GM18511 (cell line): ENCODE measurements at regions not wholly inside any gene's neighbourhood (a gene's known extent, or its start where the extent isn't known, plus 50 kb on each side); places are given as distances from the start of the nearest gene placed in this dataset.
"Not testable (repeated sequence)": the region's sequence is repeated elsewhere in the genome, so short reads cannot be mapped to it uniquely, and the experiment has no call there.

Experiments used
- ATAC-seq: cut with Tn5 transposase; IDR thresholded peaks from one replicate; pipeline ENCODE4 v1.9.1; 2021; ENCODE audit warnings: mild to moderate bottlenecking, moderate library complexity; ENCODE audit not compliant: unreplicated experiment

DNA sequence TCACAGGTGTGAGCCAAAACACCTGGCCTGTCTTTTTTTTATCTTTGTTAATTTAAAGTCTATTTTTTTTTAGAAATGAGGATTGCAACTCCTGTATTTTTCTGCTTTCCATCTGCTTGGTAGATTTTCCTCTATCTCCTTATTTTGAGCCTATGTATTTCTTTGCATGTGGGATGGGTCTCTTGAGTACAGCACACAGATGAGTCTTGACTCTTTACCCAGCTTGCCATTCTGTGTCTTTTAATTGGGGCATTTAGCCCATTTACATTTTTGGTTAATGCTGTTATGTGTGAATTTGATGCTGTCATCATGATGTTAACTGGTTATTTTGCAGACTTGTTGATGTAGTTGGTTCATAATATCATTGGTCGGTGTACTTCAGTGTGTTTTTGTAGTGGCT lies 317.4 kb downstream of the IPO8 start:
- ATAC-seq: no peak

DNA sequence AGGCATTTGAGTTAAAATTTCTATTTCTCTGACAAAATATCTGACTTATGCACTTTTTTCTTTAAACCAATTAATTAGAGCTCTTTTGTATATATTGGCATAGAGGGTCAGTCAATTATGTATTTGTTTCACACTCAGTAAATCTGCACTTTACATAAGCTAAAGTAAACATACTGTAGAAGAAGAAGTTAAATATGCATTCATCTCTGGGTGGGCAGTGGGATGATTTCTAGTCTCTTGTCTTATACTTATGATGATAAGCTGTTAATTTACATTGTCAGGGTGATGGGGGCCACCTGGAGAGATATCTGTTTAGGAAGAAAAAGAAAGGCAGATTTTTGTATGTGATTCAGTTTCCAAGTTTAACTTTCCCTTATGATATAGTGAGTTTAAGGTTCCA lies 330.8 kb downstream of the IPO8 start:
- ATAC-seq: no peak

DNA sequence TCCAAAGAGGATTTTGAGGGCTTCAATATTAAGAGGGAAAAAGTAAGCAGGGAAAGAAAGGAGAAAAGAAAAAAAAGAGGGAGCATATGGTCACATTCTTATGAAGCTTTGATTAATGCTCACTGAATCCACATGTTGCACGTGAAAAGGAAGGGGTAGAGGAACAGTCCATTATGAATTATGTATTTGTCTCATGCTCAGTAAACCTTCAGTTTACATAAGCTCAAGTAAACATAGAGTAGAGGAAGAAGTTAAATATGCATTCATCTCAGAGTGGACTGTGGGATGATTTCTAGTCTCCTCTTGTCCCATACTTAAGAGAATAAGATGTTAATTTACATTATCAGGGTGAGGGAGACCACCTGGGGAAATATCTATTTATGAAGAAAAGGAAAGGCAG lies 334.5 kb downstream of the IPO8 start:
- no peak for ATAC-seq

DNA sequence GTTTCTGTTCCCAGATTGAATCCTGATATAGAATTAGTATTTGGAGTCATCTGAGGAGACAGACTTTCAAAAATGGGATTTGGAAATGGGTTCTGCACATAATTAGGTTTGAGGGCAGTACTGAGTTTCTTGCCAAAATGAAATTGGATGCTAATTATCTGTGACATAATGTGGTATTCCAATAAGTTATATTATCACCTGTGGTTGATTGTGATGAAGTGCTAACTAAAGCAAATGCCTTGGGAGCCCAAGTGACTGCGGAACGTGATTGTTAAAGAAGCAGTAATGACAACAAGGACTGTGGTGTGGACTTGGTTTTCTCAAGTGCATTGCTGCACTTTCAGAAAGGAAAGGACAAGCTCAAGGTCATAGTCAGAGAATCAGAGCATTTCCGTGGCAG lies 337.0 kb downstream of the IPO8 start:
- ATAC-seq: no peak

DNA sequence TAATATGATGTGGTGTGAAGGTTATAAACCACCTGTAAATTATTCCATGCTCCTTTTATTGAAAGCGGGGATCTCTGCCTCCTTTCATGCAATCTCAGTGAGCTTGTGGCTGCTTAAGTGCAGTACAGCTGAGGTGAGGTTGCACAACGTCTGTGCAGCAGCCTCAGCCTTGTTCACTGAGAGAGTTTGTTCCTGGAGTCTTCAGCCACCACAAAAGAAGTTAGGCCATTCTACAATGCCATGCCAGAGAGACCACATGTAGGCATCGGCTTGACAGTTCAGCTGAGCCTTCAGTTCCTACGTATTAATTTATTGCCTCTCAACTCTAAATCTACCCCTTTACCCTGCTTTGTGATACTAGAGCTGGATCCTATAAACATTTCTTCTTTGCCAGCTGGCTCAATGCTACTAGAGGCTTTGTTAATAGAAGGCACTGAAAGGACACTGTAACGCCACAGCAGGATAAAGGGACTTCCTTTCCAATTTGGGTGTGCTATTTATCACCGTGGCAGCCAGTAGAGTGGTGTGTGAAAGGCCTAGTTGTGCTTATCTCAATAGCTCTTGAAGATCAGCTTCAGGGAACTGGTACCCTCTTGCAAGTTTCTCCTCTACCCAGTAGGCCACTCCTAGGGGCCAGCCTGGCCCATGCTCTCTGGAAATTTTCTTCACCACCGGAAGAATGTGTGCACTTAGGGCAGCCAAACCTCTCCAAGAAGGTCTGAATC lies 337.7 kb downstream of the IPO8 start:
- no peak for ATAC-seq

DNA sequence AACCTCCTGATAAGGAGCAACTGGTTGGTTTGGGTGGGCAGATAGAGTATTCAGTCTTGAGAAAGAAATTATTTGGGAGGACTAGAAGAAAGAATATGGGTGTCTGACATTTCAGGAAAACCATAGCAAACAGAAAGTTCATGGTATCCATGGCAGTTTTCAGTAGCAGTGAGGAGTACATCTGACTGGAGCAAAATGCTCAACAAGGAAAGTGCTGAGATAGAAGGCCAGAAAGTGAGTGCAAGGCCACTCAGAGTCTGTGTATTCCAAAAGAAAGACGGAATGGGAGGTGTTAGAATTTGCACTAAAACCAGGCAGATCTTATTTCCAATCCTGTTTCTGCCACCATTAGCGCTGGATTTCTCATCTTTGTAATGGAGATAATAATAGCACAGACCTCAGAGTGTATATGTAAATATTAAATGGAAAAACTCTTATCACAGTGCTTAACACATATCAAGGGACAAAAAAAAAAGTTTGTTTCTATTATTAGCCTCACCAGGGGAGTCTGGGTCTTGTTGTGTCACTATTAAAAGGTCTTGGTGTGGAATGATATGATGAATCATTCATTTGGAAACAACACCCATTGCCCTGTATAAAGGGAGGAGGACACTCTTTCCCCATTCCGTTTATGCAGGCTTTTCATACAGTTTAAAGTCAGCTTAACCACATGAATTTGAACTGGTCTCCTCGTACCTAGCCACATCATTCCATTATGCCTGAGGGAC lies 349.8 kb downstream of the IPO8 start:
- ATAC-seq: no peak

DNA sequence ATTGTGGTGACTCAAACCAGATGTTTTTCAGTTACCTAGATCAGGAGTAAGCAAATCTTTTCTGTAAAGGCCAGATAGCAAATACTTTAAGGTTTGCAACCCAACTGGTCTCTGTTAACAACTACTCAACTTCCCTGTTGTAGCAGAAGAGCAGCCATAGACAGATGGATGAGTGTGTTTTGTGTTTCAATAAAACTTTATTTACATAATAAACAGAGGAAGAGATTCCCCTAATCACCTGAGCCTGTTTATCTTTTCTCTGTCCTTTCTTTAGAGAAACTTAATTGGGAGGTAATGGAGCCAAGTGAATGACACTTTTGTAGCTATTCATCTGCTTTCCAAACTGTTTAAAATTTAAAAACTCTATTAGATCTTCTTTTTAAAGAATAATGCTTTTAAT lies 365.1 kb downstream of the IPO8 start:
- ATAC-seq: no peak

DNA sequence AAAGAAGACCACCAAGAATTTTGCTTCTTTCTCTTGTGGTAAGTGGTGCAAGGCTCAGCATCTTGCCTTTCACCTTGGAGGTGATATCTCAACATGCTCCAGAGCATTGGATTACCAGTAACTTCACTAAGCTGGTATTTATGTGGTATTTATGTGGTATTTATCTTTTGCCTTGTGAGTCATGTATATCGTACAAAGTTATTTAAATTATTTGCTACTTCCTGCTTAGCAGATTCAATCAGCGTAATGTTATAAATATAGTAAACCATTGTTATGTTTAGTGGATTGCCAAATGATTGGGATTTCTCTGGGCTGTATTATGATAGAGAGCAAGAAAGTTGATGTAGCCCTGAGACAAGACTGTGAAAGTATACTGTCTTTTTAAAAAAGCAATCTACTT lies 366.4 kb downstream of the IPO8 start:
- no peak for ATAC-seq

DNA sequence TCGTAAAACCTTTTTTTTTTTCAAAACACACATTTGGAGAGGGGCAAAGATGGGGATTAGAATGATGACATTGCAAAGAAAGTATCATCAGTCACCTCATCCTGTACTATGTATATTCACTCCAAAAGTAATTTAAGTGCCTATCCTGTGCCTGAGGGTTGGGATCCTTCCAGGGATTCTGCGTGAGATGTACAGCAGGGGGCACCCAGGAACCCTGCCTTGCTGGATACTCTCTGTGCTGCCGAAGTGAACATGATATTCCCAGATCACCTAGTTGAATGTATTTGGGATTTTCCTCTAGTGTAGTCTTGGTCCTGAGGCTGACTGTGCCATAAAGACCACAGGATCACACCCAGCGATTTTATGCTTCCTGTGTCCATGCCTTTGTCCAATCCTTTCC lies 372.7 kb downstream of the IPO8 start:
- ATAC-seq: no peak

DNA sequence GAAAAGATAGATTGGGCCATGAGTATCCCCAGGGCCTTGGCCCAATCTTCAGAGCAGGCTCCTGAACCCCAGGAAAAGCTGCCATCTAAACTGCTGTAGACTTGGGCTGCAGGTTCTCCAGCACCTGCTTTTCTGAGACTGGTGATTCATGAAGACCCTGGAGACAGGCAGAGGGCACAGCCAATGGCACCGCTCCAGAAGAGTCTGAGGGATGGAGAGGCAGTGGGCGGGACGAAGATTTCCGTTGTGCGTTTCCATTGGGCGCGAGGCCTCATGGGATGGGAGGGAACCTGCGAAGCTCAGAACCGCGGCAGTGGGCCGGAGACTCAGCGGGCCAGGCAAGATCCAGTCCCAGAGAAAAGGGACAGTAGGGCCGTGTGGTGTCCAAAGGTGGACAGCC lies 375.1 kb downstream of the IPO8 start:
- no peak for ATAC-seq

DNA sequence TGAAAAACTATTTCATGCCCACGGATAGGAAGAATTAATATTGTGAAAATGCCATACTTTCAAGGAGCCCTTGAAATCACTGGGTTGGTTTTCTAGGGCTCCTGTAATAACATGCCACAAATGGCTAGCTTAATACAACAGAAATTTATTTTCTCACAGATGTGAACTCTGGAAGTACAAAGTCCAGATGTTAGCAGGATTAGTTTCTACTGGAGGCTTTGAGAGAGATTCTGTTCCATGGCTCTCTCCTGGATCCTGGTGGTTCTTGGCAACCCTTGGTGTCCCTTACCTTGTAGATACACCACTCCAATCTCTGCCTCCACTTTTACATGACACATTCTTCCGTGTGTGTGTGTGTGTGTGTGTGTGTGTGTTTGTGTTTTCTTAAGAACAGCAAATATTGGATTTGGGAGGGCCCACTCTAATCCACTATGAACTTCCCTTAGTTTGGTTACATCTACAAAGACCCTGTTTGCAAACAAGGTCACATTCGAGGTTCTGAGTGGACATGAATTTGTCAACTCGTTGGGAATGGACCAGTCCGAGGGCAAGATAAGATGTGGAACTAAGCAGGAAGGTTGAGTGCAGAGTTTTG lies 381.1 kb downstream of the IPO8 start:
- no peak for ATAC-seq

DNA sequence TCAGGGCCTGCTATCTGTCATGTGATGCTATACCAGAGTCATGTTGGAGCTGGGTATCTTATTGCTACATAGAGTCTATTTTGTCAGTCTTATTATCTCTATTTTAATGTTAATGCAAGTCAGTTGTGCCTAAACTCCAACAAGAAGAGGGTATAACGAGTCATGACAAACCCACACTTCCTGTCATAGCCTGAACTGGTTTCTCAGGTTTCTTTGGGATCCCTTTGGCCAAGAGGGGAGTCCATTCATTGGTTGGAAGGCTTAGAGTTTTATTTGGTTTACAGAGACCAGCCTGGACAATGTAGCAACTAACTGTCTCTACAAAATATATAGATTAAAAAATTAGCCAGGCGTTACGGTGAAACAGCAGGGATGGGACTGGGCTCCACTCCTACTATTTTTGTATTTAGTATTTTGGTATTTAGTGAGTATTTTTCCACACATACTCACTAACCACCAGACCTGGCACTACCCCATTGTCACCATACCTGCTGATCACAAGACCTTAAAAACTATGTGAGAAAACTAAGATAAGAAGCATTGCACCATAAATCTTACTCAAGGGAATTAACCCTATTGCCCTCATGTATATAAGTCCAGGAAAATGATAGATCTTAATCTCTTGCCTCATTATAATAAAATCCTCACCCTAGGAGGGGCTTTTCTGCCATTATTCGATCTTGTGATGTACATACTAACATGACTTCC lies 387.5 kb downstream of the IPO8 start:
- ATAC-seq: no peak

DNA sequence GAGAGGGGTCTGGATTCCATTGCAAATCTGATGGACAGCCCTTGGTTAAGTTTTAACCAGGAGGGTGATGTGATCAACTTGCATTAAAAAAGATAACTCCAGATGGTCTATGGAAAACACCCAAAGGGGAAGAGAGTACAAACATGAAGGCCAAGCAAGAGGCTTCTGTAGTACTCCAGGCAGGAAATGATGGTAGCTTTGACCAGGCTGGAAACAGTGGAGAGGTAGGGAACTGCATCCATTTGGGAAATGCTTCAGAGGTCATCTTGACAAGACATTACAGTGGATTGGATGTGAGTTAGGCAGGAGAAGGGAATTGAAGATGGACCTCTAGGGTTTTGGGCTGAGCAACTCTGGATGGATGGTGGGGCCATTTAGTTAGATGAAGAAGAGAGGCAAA lies 391.1 kb downstream of the IPO8 start:
- ATAC-seq: no peak

DNA sequence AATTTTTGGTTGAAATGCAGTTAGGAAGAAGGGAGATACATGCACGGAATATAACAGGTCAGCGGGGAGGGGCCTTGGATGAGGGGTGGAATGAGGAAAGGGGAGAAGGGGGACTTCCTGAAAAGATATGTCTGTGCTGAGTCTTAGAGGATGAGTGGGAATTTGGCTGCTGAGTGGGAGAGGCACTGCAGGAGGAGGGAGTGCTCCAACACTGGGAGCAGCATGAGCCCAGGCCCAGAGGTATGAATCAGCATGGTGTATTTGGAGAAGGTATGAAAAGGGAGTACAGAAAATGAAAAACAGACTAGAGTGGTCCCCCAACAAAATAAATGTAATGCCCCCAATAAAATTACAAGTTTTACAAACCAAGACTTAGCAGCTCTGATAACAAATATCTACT lies 394.4 kb downstream of the IPO8 start:
- no peak for ATAC-seq

DNA sequence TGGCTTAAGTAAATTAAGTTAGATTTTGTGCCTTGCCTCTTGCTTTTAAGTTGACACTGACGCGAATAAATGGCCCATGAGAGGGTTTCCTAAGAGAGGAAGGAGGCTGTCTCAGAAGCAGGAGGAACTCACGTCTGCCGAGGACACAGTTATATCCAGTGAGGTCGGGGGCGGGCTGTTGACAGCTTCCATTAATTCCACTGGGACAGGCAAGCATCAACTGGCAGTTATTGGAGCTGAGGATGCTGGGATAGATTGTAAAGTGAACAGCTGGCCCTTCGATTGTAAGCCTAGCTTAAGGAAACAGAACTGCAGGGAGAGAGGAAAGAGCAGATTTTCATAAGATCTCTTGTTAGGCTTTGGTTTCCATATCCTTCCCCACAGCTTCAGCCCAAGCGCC lies 399.2 kb downstream of the IPO8 start:
- ATAC-seq: no peak

DNA sequence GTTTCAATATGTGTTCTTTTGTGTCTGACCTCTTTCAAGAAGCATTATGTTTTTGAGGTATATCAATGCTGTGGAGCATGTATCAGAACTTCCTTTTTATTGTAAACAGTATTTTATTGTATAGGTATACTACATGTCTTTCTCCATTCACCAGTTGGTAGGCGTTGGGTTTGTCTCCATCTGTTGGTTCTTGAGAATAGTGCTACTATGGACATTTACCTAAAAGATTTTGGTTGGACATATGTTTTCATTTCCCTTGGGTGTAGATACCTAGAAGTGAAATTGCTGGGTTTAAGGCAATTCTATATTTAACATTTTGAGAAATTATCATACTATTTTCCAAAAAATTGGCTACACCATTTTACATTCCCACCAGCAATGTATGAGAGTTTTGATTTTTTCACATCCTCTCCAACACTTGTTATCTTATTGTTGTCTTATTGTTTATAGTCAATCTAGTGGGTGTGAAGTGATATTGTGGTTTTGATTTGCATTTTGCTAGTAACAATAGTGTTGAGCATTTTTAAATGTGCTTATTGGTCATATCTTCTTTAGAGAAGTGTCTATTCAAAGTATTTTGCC lies 409.2 kb downstream of the IPO8 start:
- ATAC-seq: no peak

DNA sequence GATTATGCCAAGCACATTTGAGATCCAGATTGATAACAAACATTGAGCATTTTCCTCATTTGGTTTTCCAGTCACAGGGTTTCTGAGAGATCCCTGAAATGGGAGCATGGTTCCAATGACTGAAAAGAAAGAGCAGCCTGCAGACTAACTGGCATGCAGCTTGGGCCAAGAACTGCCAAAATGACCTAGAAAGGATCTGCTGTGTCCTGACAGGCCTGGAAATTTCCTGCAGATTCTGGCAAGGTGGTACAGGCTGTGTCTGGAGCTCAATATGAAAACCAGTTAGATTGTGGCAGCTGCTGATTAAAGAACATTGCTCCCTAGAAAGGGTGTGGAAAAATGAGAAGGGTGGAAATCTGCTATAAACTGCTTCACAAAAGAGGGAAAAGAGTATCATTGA lies 417.3 kb downstream of the IPO8 start:
- no peak for ATAC-seq

DNA sequence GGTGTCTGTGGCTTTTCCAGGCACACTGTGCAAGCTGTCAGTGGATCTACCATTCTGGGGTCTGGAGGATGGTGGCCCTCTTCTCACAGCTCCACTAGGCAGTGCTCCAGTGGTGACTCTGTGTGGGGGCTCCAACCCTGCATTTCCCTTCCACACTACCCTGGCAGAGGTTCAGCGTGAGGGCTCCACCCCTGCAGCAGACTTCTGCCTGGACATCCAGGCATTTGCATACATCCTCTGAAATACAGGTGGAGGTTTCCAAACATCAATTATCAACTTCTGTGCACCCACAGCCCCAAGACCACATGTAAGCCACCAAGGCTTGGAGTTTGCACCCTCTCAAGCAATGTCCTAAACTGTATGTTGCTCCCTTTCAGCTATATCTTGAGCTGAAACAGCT lies 423.2 kb downstream of the IPO8 start:
- ATAC-seq: not testable (repeated sequence)

DNA sequence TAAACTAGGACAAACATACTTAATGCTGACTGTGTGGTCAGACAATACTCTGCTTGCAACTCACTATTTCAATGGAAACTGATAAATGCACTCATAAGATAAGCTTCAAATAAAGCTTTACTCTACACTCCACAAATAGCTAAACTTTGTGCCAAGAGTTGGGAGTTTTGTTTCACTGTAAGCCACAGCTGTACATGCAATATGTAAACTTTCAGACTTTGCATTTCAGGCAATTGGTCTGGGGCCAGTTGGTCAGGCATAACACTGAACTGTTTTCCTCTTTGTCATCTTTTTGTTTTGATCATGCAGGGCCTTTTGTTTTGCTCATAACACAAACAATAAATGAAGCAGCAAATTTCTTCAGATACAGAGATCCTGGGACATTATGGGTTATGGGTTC lies 426.2 kb downstream of the IPO8 start:
- no peak for ATAC-seq

DNA sequence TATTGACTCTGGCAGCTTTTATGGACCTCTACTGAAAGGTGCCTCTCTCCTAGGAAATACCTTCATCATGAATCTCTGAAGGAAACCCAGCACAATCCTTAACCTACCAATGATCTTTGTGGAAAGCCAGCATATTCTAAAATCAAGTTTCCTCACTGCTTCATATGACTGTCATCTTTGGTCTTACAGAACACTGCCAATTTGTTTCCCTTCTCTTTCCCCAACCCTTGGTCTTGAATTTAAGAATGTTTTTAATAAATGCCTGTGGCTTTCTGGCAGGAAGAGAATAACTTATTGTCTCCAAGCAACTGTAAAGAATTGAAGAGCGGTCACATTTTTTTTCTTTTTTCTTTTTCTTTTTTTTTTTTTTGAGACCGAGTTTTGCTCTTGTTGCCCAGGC lies 427.6 kb downstream of the IPO8 start:
- ATAC-seq: no peak

DNA sequence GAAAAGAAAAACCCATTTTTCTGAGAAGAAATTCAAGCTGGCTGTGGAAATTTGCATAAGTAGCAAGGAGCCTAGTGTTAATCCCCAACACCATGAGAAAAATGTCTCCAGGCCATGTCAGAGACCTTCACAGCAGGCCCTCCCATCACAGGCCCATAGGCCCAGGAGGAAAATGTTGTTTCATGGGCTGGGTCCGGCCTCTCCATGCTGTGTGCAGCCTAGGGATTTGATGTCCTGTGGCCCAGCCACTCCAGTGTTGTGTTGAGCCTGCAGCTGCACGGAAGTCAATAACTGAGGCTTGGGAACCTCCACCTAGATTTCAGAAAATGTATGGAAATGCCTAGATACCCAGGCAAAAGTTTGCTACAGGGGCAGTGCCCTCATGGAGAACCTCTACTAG lies 432.2 kb downstream of the IPO8 start:
- no peak for ATAC-seq
